Right lobe of liver (tissue), 6 donors: ENCODE measurements at regions not wholly inside any gene's neighbourhood (a gene's known extent, or its start where the extent isn't known, plus 50 kb on each side); places are given as distances from the start of the nearest gene placed in this dataset.

ENCODE experiments used
- ATAC-seq, 4 donors: fragments of 200-7000 bp; cut with Tn5 transposase; one replicate each; pipeline ENCODE4 v1.9.1; 2020; ENCODE audit warnings: mild to moderate bottlenecking in 4 of 4, moderate library complexity in 4 of 4
- DNase-seq, 3 donors: peaks; one replicate each; pipeline ENCODE4 v3.0.0-alpha.2; 2020
- H3K27ac ChIP-seq, 3 donors: fragments of 200-600 bp; one replicate each; pipeline ENCODE4 v1.8.0; 2022
- H3K27me3 ChIP-seq, 2 donors: fragments of 200-600 bp; one replicate each; pipeline ENCODE4 v1.8.0; 2022
- H3K36me3 ChIP-seq, 4 donors: fragments of 200-600 bp; sonication (generic) in 1 of 4; one replicate each; pipeline versions ENCODE4 v1.5.1 to v1.8.0; 2017 to 2022; ENCODE audit warnings: control low read depth in 1 of 4
- H3K4me1 ChIP-seq, 4 donors: fragments of 200-600 bp; sonication (generic) in 1 of 4; one replicate each; pipeline versions ENCODE4 v1.5.1 to v1.8.0; 2017 to 2022; ENCODE audit warnings: control low read depth in 1 of 4
- H3K4me3 ChIP-seq, 3 donors: fragments of 200-600 bp; one replicate each; pipeline ENCODE4 v1.8.0; 2022
- H3K9me3 ChIP-seq, 4 donors: fragments of 200-600 bp; sonication (generic) in 1 of 4; one replicate each; pipeline versions ENCODE4 v1.5.1 to v1.8.0; 2017 to 2022; ENCODE audit warnings: control low read depth in 1 of 4
- POLR2A ChIP-seq: fragments of 450-650 bp; IDR thresholded peaks from one replicate; pipeline ENCODE4 v1.6.1; 2017; ENCODE audit warnings: antibody characterized with exemption, mild to moderate bottlenecking
- whole genome bisulfite sequencing: methylation state at CpG from one replicate; pipeline ENCODE4 v1.1.6; 2018; ENCODE audit warnings: low coverage, low lambda C conversion rate; ENCODE audit not compliant: insufficient coverage; ENCODE audit errors: missing lambda C conversion rate; 5-methylcytosine and 5-hydroxymethylcytosine counted together
- intact Hi-C, 2 donors: fragments of 100-400 bp; cut with DNase I; formaldehyde crosslinking; loops; one replicate each; pipeline versions ENCODE4 v1.11.2 to v1.14.1; 2022
- TF ChIP-seq, protein P1 (sequence below), 4 donors: fragments of 200-600 bp in 3 of 4; fragments of 450-650 bp in 1 of 4; IDR thresholded peaks; one replicate each; pipeline versions ENCODE4 v1.5.1 to v1.8.0; 2016 to 2022; ENCODE audit warnings: antibody characterized with exemption in 4 of 4, mild to moderate bottlenecking in 2 of 4
- donor health status: DM: no; HTN: yes; CAD: no.
- donor health status: DM: no; HTN: no; CAD: no.
- donor health status: DM: no; HTN: no; CAD: no.
- donor health status: DM: no; HTN: yes; CAD: no.
- donor health status: DM: no; HTN: yes; CAD: no.

DNA sequence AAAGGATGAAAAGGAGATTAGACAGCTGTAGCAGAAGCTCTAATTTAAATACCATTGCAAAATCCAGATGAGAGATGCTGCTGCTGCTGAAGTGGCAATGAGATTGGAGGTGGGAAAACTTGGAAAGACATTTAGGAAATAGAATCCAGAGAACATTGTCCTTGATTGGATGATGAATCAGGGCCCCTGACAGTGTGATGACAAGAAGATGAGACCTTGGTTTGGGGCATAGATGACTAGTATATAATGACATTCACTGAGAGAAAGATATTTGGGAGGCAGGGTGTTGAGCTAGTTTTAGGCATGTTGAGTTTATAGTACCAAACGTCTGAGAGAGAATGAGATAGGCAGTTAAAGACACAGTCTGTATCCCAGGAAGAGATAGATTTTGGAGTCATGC, 311.5 kb upstream of the MPDZ start:
- H3K9me3 ChIP-seq, result no peaks in the 10 kb centered on the region
- ATAC-seq, result no peak
- intact Hi-C loops, result no loop called here
- H3K4me3 ChIP-seq, result no peak overlapping the region
- no peak overlapping the region for H3K27ac ChIP-seq
- TF ChIP-seq, protein P1, sequence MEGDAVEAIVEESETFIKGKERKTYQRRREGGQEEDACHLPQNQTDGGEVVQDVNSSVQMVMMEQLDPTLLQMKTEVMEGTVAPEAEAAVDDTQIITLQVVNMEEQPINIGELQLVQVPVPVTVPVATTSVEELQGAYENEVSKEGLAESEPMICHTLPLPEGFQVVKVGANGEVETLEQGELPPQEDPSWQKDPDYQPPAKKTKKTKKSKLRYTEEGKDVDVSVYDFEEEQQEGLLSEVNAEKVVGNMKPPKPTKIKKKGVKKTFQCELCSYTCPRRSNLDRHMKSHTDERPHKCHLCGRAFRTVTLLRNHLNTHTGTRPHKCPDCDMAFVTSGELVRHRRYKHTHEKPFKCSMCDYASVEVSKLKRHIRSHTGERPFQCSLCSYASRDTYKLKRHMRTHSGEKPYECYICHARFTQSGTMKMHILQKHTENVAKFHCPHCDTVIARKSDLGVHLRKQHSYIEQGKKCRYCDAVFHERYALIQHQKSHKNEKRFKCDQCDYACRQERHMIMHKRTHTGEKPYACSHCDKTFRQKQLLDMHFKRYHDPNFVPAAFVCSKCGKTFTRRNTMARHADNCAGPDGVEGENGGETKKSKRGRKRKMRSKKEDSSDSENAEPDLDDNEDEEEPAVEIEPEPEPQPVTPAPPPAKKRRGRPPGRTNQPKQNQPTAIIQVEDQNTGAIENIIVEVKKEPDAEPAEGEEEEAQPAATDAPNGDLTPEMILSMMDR (IDR thresholded peaks at IDR 0.05), result no peak
- no peak for TF ChIP-seq POLR2A
- H3K27me3 ChIP-seq, result no peaks in the 10 kb centered on the region
- WGBS, result 40% methylated on average over 1 of the region's 1 CpG
- no peaks in the 10 kb centered on the region for H3K36me3 ChIP-seq
- H3K4me1 ChIP-seq, result no peaks in the 10 kb centered on the region
- no peak for DNase-seq

GRCh38 chr9:13589034-13589737, 309.7 kb upstream of the MPDZ start:
- no peak overlapping the region for H3K4me3 ChIP-seq
- no peaks in the 10 kb centered on the region for H3K9me3 ChIP-seq
- H3K36me3 ChIP-seq, result no peaks in the 10 kb centered on the region
- intact Hi-C loops, result no loop called here
- TF ChIP-seq POLR2A, result no peak
- TF ChIP-seq, protein P1 (IDR thresholded peaks at IDR 0.05), result no peak
- 31% methylated on average over 2 of the region's 2 CpGs for WGBS
- no peak overlapping the region for H3K27ac ChIP-seq
- ATAC-seq (no peak), DNase-seq (no peak)
- no peaks in the 10 kb centered on the region for H3K4me1 ChIP-seq
- H3K27me3 ChIP-seq, result no peaks in the 10 kb centered on the region

DNA sequence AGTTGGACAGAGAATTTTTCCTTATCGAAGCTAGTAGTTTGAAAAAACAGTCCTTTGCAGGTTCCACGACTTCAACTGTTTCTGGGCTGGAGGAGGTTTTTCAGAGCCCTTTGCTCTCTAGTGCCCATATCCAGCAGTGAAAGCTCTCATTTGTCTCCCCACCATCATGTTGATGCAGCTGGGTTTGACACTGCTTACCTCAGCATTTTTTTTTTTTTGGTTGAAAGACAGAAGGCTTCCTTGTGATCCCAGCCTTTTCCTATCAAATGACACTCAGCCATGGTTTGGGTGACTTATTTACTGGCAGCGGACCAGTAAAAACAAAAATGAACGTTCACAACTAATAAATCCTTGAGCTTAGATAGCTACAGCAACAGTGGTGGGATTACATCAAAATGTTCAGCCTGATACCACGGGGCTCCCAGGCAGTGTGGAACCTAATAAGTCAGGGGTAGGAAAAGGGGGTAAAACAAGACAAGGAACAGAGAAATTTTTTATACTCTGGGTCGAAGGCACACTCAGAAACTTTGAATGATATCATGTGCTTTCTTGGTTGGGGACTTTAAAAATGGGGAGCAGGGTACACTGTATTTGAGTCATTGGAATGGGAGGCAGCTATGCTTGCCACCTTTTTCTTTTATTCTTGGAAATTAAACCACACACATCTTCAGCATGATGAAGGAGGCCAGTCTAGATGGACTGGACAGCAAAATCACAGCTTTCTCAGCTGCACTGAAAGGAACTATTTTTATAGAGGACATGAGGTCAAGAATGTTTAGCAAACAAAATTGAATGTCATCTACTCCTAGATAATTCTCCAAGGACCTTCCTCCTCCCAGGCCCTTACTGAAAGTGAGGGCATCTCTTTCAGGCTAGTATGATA, 308.9 kb upstream of the MPDZ start:
- Histone ChIP-seq H3K9me3 (no peaks in the 10 kb centered on the region), H3K36me3 (no peaks in the 10 kb centered on the region), H3K27me3 (no peaks in the 10 kb centered on the region), H3K4me3 (no peak overlapping the region), H3K4me1 (no peaks in the 10 kb centered on the region), H3K27ac (no peak overlapping the region)
- no peak for DNase-seq
- TF ChIP-seq POLR2A, result no peak
- TF ChIP-seq, protein P1 (IDR thresholded peaks at IDR 0.05), result no peak
- 34% methylated on average over 6 of the region's 6 CpGs for WGBS
- ATAC-seq, result peak in 1 of 4 donors; percentile 22
- intact Hi-C loops, result no loop called here

- no peaks in the 10 kb centered on the region for H3K36me3 ChIP-seq
- no peak overlapping the region for H3K27ac ChIP-seq
- TF ChIP-seq POLR2A, result no peak
- TF ChIP-seq, protein P1 (IDR thresholded peaks at IDR 0.05), result no peak
- ATAC-seq, result no peak
- intact Hi-C loops, result no loop called here
- no peak for DNase-seq
- no peak overlapping the region for H3K4me3 ChIP-seq
- H3K9me3 ChIP-seq, result no peaks in the 10 kb centered on the region
- H3K4me1 ChIP-seq, result no peaks in the 10 kb centered on the region
- no peaks in the 10 kb centered on the region for H3K27me3 ChIP-seq
- WGBS, result 88% methylated on average over 3 of the region's 9 CpGs
Observed at GRCh38 chr9:13587571-13587970, 308.1 kb upstream of the MPDZ start.
